GM13976 (cell line): ENCODE measurements at regions not wholly inside any gene's neighbourhood (a gene's known extent, or its start where the extent isn't known, plus 50 kb on each side); places are given as distances from the start of the nearest gene placed in this dataset.

Experiments
- DNase-seq: peaks from one replicate; pipeline ENCODE4 v3.0.0; 2012; ENCODE audit warnings: low spot score
- in situ Hi-C: fragments of 300-500 bp; cut with MboI; formaldehyde crosslinking; loops from one replicate; pipeline ENCODE4 v1.12.0; 2022; ENCODE audit warnings: low sequenced_read_pairs, mixed read lengths, inconsistent platforms; ENCODE audit not compliant: unreplicated experiment
- TF ChIP-seq, protein P1 (sequence below): IDR thresholded peaks from 2 replicates; pipeline ENCODE4 v1.5.1; 2012; ENCODE audit warnings: borderline replicate concordance, mild to moderate bottlenecking; ENCODE audit not compliant: insufficient read depth; ENCODE audit errors: extremely low read depth, missing control alignments, control extremely low read depth

DNA sequence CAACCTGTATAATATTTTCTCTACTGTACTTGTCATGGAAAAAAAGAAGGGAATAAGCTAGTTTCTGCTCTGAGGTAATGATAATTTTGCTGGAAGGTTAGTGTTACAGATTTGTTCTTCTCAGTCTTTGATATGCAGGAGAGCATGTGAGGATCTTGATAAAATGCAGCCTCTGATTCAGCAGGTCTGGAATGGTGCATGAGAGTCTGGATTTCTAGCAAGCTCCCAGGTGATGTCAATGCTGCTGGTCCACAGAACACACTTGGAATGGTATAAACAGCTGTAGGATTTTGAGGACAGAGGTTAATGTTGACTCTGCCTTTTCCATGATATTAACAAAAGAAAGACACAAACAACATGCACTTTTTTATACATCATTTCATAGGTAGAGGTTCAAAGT is 173.6 kb downstream of the NDFIP2 start:
- in situ Hi-C loops, result no loop called here
- TF ChIP-seq, protein P1, sequence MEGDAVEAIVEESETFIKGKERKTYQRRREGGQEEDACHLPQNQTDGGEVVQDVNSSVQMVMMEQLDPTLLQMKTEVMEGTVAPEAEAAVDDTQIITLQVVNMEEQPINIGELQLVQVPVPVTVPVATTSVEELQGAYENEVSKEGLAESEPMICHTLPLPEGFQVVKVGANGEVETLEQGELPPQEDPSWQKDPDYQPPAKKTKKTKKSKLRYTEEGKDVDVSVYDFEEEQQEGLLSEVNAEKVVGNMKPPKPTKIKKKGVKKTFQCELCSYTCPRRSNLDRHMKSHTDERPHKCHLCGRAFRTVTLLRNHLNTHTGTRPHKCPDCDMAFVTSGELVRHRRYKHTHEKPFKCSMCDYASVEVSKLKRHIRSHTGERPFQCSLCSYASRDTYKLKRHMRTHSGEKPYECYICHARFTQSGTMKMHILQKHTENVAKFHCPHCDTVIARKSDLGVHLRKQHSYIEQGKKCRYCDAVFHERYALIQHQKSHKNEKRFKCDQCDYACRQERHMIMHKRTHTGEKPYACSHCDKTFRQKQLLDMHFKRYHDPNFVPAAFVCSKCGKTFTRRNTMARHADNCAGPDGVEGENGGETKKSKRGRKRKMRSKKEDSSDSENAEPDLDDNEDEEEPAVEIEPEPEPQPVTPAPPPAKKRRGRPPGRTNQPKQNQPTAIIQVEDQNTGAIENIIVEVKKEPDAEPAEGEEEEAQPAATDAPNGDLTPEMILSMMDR, result no peak
- DNase-seq, result no peak

DNA sequence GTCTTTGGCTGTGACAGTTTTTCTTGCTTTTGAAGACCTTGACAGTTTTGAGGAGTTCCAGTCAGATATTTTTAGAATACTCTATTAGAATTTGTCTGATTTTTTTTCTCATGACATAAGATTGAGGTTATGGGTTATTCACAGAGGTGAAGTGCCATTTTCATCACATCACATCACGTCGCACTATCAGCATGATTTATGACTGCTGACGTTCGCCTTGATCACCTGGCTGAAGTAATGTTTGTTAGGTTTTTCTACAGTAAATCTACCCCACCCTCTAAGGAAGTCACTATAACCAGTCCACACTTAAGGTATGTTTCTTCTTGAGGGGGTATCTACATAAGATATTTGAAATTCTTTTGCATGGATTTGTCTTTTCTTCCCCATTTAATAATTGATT is 169.7 kb downstream of the NDFIP2 start:
- in situ Hi-C loops, result no loop called here
- no peak for DNase-seq
- TF ChIP-seq, protein P1, result no peak

DNA sequence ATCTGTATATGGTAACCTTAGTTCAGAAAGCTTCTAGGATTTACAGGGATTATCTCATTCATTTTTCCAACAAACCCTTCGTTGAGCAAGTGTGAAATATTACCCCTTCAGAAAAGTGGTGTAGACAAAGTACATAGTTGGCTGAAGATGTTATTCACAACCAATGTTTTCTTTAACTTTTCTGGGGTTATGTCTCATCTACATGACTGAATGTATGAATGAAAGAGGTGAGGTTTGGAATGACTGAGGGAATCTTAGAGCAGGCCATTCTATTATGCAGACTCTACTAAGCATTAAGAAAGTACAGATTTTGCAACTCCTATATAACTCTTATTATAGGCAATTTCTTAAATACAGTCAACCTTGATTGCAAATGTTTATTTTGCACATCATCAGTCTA is 167.2 kb downstream of the NDFIP2 start:
- TF ChIP-seq, protein P1, result no peak
- DNase-seq, result no peak
- in situ Hi-C loops, result no loop called here

DNA sequence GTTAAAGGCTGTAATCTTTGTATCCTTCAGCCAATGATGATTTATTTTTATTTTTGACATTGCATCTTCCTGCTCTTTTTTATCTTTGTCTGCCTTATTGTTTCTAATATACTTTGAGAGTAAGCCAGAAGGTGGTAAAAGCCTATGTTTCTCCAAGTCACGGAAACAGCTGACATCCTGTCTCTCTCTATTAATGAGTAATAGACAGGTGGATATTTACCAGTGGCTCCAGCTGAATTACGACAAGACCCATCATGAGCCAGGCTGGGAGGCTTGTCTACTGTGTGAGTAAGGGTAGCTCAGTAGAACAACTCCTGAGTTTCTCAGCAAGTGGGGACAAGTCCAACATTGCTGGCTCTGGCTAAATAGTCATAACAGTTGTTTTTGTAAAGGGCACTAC is 166.6 kb downstream of the NDFIP2 start:
- in situ Hi-C loops, result no loop called here
- DNase-seq, result no peak
- TF ChIP-seq, protein P1, result no peak

DNA sequence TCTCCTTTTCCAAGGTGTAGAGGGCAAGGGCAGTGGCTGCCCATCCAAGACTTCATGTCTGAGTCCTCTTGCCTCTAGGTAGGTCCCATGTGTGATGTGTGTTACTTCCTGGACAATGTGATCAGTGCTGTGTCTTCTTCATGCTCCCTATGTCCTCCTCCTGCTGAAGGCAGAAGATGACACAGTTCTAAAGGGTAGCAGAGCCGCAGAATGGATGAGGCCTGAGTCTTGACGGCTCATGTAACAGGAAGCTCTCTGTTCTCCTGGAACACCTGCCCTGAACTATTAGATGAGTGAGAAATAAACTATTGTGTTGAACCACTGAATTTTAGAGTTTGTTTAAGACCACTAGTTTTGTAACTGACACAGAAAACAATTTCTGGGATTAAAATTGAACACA is 165.9 kb downstream of the NDFIP2 start:
- DNase-seq, result no peak
- in situ Hi-C loops, result no loop called here
- TF ChIP-seq, protein P1, result no peak

DNA sequence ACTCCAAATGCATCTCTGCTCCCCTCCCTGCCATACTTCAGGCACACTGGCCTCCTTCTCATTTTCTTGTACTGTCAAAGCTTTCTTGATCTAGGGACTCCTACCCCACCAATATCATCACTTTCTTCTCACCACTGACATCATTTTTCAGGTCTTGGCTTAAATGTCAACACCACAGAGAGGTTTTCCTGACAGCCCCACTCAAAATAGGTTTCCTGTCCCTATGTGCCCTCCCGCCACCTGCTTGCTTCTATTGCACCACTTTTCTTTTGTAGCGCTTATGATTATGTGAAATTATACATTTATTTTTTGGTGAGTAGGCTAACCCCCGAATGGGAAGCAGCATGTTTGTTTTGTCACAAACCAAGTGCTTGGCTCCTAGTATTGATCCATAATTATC is 164.6 kb downstream of the NDFIP2 start:
- in situ Hi-C loops, result no loop called here
- TF ChIP-seq, protein P1, result no peak
- DNase-seq, result no peak

DNA sequence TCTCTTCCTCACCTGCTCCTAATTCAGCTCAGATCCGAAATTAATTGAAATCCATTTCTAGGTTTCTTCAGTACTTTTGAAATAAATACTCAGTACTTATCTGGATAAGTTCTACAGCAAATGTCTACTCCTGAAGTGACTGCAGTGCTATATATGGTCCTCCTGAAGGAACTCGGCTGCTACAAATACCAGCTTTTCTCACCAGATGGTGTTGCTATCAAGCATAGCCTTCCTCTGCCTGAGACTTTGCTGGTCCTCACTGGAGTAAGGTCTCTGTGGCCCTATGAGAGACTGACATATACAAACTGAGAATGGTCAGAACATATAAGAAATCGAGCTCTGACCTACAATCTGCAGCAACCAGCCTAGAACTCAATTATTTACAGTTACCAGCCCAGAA is 161.6 kb downstream of the NDFIP2 start:
- in situ Hi-C loops, result no loop called here
- TF ChIP-seq, protein P1, result no peak

More for the DNA sequence above, 161.6 kb downstream of the NDFIP2 start:
- DNase-seq, result no peak
